H4 (cell line): ENCODE measurements at regions not wholly inside any gene's neighbourhood (a gene's known extent, or its start where the extent isn't known, plus 50 kb on each side); places are given as distances from the start of the nearest gene placed in this dataset.
"Not testable (repeated sequence)": the region's sequence is repeated elsewhere in the genome, so short reads cannot be mapped to it uniquely, and the experiment has no call there.

Experiments
- DNase-seq: peaks from one replicate; pipeline ENCODE4 v3.0.0-alpha.2; 2015; ENCODE audit warnings: low spot score

GRCh38 chr1:227508431-227508830 is 54.9 kb upstream of the ZNF678 start:
- DNase-seq: no peak

- DNase-seq: not testable (repeated sequence)
Measured at GRCh38 chr1:227506490-227507393, 56.6 kb upstream of the ZNF678 start.

- not testable (repeated sequence) for DNase-seq
Measured at GRCh38 chr1:227496045-227496444, 67.3 kb upstream of the ZNF678 start.

GRCh38 chr1:227493863-227494551 is 69.3 kb upstream of the ZNF678 start:
- not testable (repeated sequence) for DNase-seq

GRCh38 chr1:227490478-227490877 is 72.9 kb upstream of the ZNF678 start:
- DNase-seq: no peak

GRCh38 chr1:227490001-227490400 is 73.4 kb upstream of the ZNF678 start:
- DNase-seq: no peak

- DNase-seq: no peak
Measured at GRCh38 chr1:227489572-227489971, 73.8 kb upstream of the ZNF678 start.

GRCh38 chr1:227487606-227488005 is 75.8 kb upstream of the ZNF678 start:
- DNase-seq: no peak

- DNase-seq: no peak
Measured at GRCh38 chr1:227486559-227486958, 76.8 kb upstream of the ZNF678 start.

- DNase-seq: no peak
Measured at GRCh38 chr1:227482023-227482299, 81.4 kb upstream of the ZNF678 start.

GRCh38 chr1:227474072-227474471 is 89.3 kb upstream of the ZNF678 start:
- not testable (repeated sequence) for DNase-seq

- DNase-seq: no peak
Measured at GRCh38 chr1:227472772-227473171, 90.6 kb upstream of the ZNF678 start.

GRCh38 chr1:227470688-227471087 is 92.7 kb upstream of the ZNF678 start:
- no peak for DNase-seq

GRCh38 chr1:227469708-227470107 is 93.6 kb upstream of the ZNF678 start:
- DNase-seq: no peak

GRCh38 chr1:227466039-227466645 is 97.2 kb upstream of the ZNF678 start:
- DNase-seq: no peak

- no peak for DNase-seq
Measured at GRCh38 chr1:227465256-227465655, 98.1 kb upstream of the ZNF678 start.

GRCh38 chr1:227459977-227460376 is 103.4 kb upstream of the ZNF678 start:
- no peak for DNase-seq

GRCh38 chr1:227459326-227459841 is 104.0 kb upstream of the ZNF678 start:
- no peak for DNase-seq

GRCh38 chr1:227454686-227455085 is 108.7 kb upstream of the ZNF678 start:
- DNase-seq: no peak

- DNase-seq: no peak
Measured at GRCh38 chr1:227453631-227454355, 109.6 kb upstream of the ZNF678 start.

- no peak for DNase-seq
Measured at GRCh38 chr1:227451954-227452353, 111.4 kb upstream of the ZNF678 start.

- DNase-seq: no peak
Measured at GRCh38 chr1:227451057-227451456, 112.3 kb upstream of the ZNF678 start.
